NB4 (cell line): ENCODE measurements at regions not wholly inside any gene's neighbourhood (a gene's known extent, or its start where the extent isn't known, plus 50 kb on each side); places are given as distances from the start of the nearest gene placed in this dataset.

Experiments used
- CTCF ChIP-seq: IDR thresholded peaks from one replicate; pipeline ENCODE4 v1.5.1; 2012; ENCODE audit warnings: low read depth, low read length
- POLR2A ChIP-seq: IDR thresholded peaks from 2 replicates; pipeline ENCODE4 v1.6.1; 2011; ENCODE audit warnings: mild to moderate bottlenecking; ENCODE audit not compliant: insufficient read length; ENCODE audit errors: extremely low read depth

GRCh38 chr7:25541877-25542276, 313.6 kb upstream of the NPVF start:
- TF ChIP-seq CTCF (no peak), POLR2A (no peak)
